ENCODE measurements at regions not wholly inside any gene's neighbourhood (a gene's known extent, or its start where the extent isn't known, plus 50 kb on each side); places are given as distances from the start of the nearest gene placed in this dataset.

DNA sequence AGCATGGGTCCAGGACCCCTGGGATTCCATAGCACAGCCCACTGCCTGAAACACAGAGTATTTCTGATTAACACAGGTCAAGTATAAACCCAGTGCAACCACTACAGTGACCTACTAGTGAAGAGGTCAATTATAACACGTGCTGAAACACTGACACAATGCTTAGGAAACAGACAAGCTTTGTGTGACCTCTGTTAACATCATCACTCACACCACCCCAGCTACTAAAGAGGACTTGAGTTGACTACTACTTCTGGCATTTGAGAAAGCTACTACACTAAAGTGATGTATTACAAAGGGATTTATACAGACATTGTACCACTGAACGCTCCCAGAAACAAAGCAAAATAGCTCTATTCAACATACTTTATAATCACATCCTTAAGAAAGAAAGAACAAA, 1935.9 kb upstream of the PCDH20 start:
- no peak overlapping the region for H2AK9ac ChIP-seq (replicated peaks; ENCODE audit: low read depth, low read length, poor library complexity)
- no peaks in the 10 kb centered on the region for H3K27me3 ChIP-seq (ENCODE audit: control insufficient read depth, insufficient read depth, low read length)
- no CpG with 5 or more reads among the region's 2 CpGs for WGBS, 2 experiments (ENCODE audit: extremely low coverage in 2 of 2, insufficient read length in 1 of 2)
- intact Hi-C loops (cut with micrococcal nuclease) (no loop called here), dilution Hi-C loops (cut with HindIII; ENCODE audit: low sequenced_read_pairs, unreplicated experiment) (no loop called here), in situ Hi-C loops (cut with MboI; ENCODE audit: low sequenced_read_pairs) (no loop called here)
- no peak overlapping the region for H3K56ac ChIP-seq (ENCODE audit: extremely low read depth, insufficient read depth, low read length)
- no TSS peak for BruUV-seq (replicated peaks)
- no peak overlapping the region for H2AK5ac ChIP-seq (ENCODE audit: low read depth, low read length)
- H3K4me1 ChIP-seq (ENCODE audit: control insufficient read depth, insufficient read depth, low read length) = no peaks in the 10 kb centered on the region; the same call in 1 of the 2 replicates
- no peak overlapping the region for H4K5ac ChIP-seq (ENCODE audit: low read depth, low read length)
- no peak overlapping the region for H4K91ac ChIP-seq (ENCODE audit: insufficient read depth, low read depth, low read length)
- no peak overlapping the region for H3K27ac ChIP-seq (ENCODE audit: insufficient read depth, low read length)
- peak; percentile 36 for DNase-seq
- TF ChIP-seq MAFK (IDR thresholded peaks at IDR 0.05; ENCODE audit: low read depth, low read length) = no peak
- TF ChIP-seq BHLHE40 (IDR thresholded peaks at IDR 0.05; ENCODE audit: low read depth, low read length) = peak; percentile 58
- no peaks in the 10 kb centered on the region for H3K36me3 ChIP-seq (ENCODE audit: control insufficient read depth, insufficient read depth, low read length)
- no peak overlapping the region for H2BK120ac ChIP-seq (ENCODE audit: low read depth, low read length)
- H3K4ac ChIP-seq (ENCODE audit: low read depth, low read length) = no peak overlapping the region
- H3K4me3 ChIP-seq (ENCODE audit: insufficient read depth, low read depth, low read length) = no peak overlapping the region
- no peak overlapping the region; the same call in 1 of the 2 replicates for H2BK20ac ChIP-seq (ENCODE audit: low read depth, low read length)
- peak overlapping the region; percentile 5 for H2AFZ ChIP-seq (replicated peaks; ENCODE audit: low read length, poor library complexity)
- peak; percentile 27; the same call in 1 of the 2 replicates for ATAC-seq (ENCODE audit: low read depth)
- H2BK5ac ChIP-seq (ENCODE audit: low read depth, low read length, poor library complexity, severe bottlenecking) = no peak overlapping the region
- 0 out of 2 replicates have a peak overlapping the region, but pooled peaks have one; percentile 36 for H3K14ac ChIP-seq (replicated peaks; ENCODE audit: low read depth, low read length)
- H2BK15ac ChIP-seq (ENCODE audit: low read depth, low read length) = no peak overlapping the region
- no peaks in the 10 kb centered on the region for H3K9me1 ChIP-seq (ENCODE audit: insufficient read depth, low read length)
- H4K8ac ChIP-seq (ENCODE audit: low read depth in 2 of 2, low read length in 2 of 2) = no peak overlapping the region
- no peak overlapping the region for H3K4me2 ChIP-seq (ENCODE audit: low read depth, low read length)
- H3K79me1 ChIP-seq (ENCODE audit: low read depth in 1 of 2, low read length in 2 of 2) = no peaks in the 10 kb centered on the region
- no peaks in the 10 kb centered on the region for H4K20me1 ChIP-seq (ENCODE audit: insufficient read depth, low read length)
- H3K18ac ChIP-seq (ENCODE audit: low read depth, low read length) = no peak overlapping the region
- CTCF ChIA-PET = no interaction called here
- no peak overlapping the region for H3K9ac ChIP-seq (ENCODE audit: low read depth, low read length)
- H3K23ac ChIP-seq (ENCODE audit: low read depth, low read length) = no peak overlapping the region
- POLR2A ChIA-PET (ENCODE audit: unreplicated experiment) = no interaction called here
- H3K9me3 ChIP-seq (ENCODE audit: control insufficient read depth, insufficient read depth, low read length) = no peaks in the 10 kb centered on the region
